GM23338 (cell line): ENCODE measurements at regions not wholly inside any gene's neighbourhood (a gene's known extent, or its start where the extent isn't known, plus 50 kb on each side); places are given as distances from the start of the nearest gene placed in this dataset.

Experiments
- ATAC-seq: fragments of 200-7000 bp; cut with Tn5 transposase; 3 replicates; pipeline ENCODE4 v1.9.1; 2020
- DNase-seq: peaks from one replicate; pipeline ENCODE4 v3.0.0-alpha.2; 2015; ENCODE audit warnings: low spot score
- H2AFZ ChIP-seq: fragments of 200-600 bp; sonication (generic); 2 replicates; pipeline ENCODE4 v1.8.0; 2016; ENCODE audit warnings: antibody characterized with exemption, mild to moderate bottlenecking, moderate library complexity
- H3F3A ChIP-seq: fragments of 200-600 bp; sonication (generic); replicated peaks from 2 replicates; pipeline ENCODE4 v1.8.0; 2017; ENCODE audit warnings: antibody characterized with exemption, mixed run types, low read depth
- H3K27ac ChIP-seq: fragments of 200-600 bp; sonication (generic); 2 replicates; pipeline ENCODE4 v1.6.1; 2016; ENCODE audit warnings: low read depth
- H3K27me3 ChIP-seq: fragments of 200-600 bp; sonication (generic); 2 replicates; pipeline ENCODE4 v1.8.0; 2016; ENCODE audit warnings: mild to moderate bottlenecking, mixed run types, moderate library complexity; ENCODE audit not compliant: insufficient read depth
- H3K36me3 ChIP-seq: fragments of 200-600 bp; sonication (generic); 2 replicates; pipeline ENCODE4 v1.8.0; 2016; ENCODE audit warnings: mild to moderate bottlenecking; ENCODE audit not compliant: insufficient read depth
- H3K4me1 ChIP-seq: fragments of 200-600 bp; sonication (generic); 2 replicates; pipeline ENCODE4 v1.8.0; 2016; ENCODE audit warnings: mild to moderate bottlenecking, moderate library complexity; ENCODE audit not compliant: insufficient read depth
- H3K4me2 ChIP-seq: fragments of 200-600 bp; sonication (generic); 2 replicates; pipeline ENCODE4 v1.7.1; 2017; ENCODE audit warnings: mixed run types
- H3K4me3 ChIP-seq: fragments of 200-600 bp; sonication (generic); 2 replicates; pipeline ENCODE4 v1.6.1; 2016; ENCODE audit warnings: mixed run types
- H3K79me2 ChIP-seq: fragments of 200-600 bp; sonication (generic); replicated peaks from 2 replicates; pipeline ENCODE4 v1.8.0; 2017; ENCODE audit warnings: mild to moderate bottlenecking; ENCODE audit not compliant: insufficient read depth
- H3K9me2 ChIP-seq: fragments of 200-600 bp; sonication (generic); 2 replicates; pipeline ENCODE4 v1.8.0; 2017; ENCODE audit not compliant: insufficient read depth
- H4K20me1 ChIP-seq: fragments of 200-600 bp; sonication (generic); replicated peaks from 2 replicates; pipeline ENCODE4 v1.8.0; 2017; ENCODE audit warnings: mild to moderate bottlenecking; ENCODE audit not compliant: insufficient read depth
- H3K27ac Mint-ChIP-seq: 2 replicates; pipeline ENCODE4 v1.8.0; 2020; ENCODE audit warnings: inconsistent platforms, mild to moderate bottlenecking, moderate library complexity, mixed read lengths
- H3K27me3 Mint-ChIP-seq: 3 replicates; pipeline ENCODE4 v1.8.0; 2022; ENCODE audit warnings: low read depth, mild to moderate bottlenecking, moderate library complexity, mixed read lengths, inconsistent platforms; ENCODE audit not compliant: insufficient read depth, poor library complexity
- H3K36me3 Mint-ChIP-seq: 3 replicates; pipeline ENCODE4 v1.8.0; 2021; ENCODE audit warnings: low read depth, mild to moderate bottlenecking, inconsistent platforms, moderate library complexity, mixed read lengths
- H3K4me1 Mint-ChIP-seq: 3 replicates; pipeline ENCODE4 v1.8.0; 2020; ENCODE audit warnings: mild to moderate bottlenecking, inconsistent platforms, mixed read lengths
- H3K4me3 Mint-ChIP-seq: 3 replicates; pipeline ENCODE4 v1.8.0; 2021; ENCODE audit warnings: moderate library complexity, mild to moderate bottlenecking, inconsistent platforms, mixed read lengths
- H3K9me3 Mint-ChIP-seq: 3 replicates; pipeline ENCODE4 v1.8.0; 2020; ENCODE audit warnings: moderate library complexity, mild to moderate bottlenecking, inconsistent platforms, mixed read lengths
- CREB1 ChIP-seq: fragments of 250-450 bp; sonication (Bioruptor Pico); IDR thresholded peaks from 2 replicates; pipeline ENCODE4 v1.5.0; 2020; ENCODE audit warnings: low read depth, mild to moderate bottlenecking, moderate library complexity
- EZH2 ChIP-seq: fragments of 200-600 bp; sonication (generic); IDR thresholded peaks from one replicate; pipeline ENCODE4 v1.8.0; 2017; ENCODE audit warnings: antibody characterized with exemption, mild to moderate bottlenecking, low read depth; ENCODE audit not compliant: unreplicated experiment
- EZH2phosphoT487 ChIP-seq: fragments of 200-600 bp; sonication (generic); IDR thresholded peaks from one replicate; pipeline ENCODE4 v1.8.1; 2018; ENCODE audit warnings: antibody characterized with exemption; ENCODE audit not compliant: unreplicated experiment
- JUNB ChIP-seq: IDR thresholded peaks from one replicate; pipeline ENCODE4 v1.6.1; 2016; ENCODE audit warnings: antibody characterized with exemption; ENCODE audit not compliant: unreplicated experiment
- NANOG ChIP-seq: IDR thresholded peaks from 2 replicates; pipeline ENCODE4 v1.6.1; 2016; ENCODE audit warnings: antibody characterized with exemption, borderline replicate concordance
- POLR2AphosphoS5 ChIP-seq: IDR thresholded peaks from 2 replicates; pipeline ENCODE4 v1.6.1; 2016; ENCODE audit warnings: antibody characterized with exemption, low read depth
- REST ChIP-seq: IDR thresholded peaks from one replicate; pipeline ENCODE4 v1.6.1; 2018; ENCODE audit warnings: antibody characterized with exemption; ENCODE audit not compliant: unreplicated experiment
- STAT1 ChIP-seq: IDR thresholded peaks from one replicate; pipeline ENCODE4 v1.6.1; 2016; ENCODE audit warnings: antibody characterized with exemption; ENCODE audit not compliant: unreplicated experiment
- ZNF114 ChIP-seq: fragments of 250-450 bp; sonication (Bioruptor Pico); IDR thresholded peaks from 2 replicates; pipeline ENCODE4 v1.5.0; 2020; ENCODE audit warnings: mild to moderate bottlenecking, moderate library complexity
- ZNF331 ChIP-seq: fragments of 250-450 bp; sonication (Bioruptor Pico); IDR thresholded peaks from 2 replicates; pipeline ENCODE4 v1.5.0; 2020; ENCODE audit warnings: low read depth, mild to moderate bottlenecking, moderate library complexity
- TF ChIP-seq, protein P1 (sequence below), 2 experiments: fragments of 200-600 bp in 1 of 2; sonication (generic) in 1 of 2; conservative IDR thresholded peaks; 2 replicates each; pipeline versions ENCODE4 v1.5.1 to v1.6.1; 2016 to 2017; ENCODE audit warnings: antibody characterized with exemption in 2 of 2, low read depth in 2 of 2, mild to moderate bottlenecking in 2 of 2, moderate library complexity in 1 of 2
- TF ChIP-seq, protein P2 (sequence below): IDR thresholded peaks from 2 replicates; pipeline ENCODE4 v1.6.1; 2016; ENCODE audit warnings: antibody characterized with exemption
- TF ChIP-seq, protein P3 (sequence below): fragments of 250-450 bp; sonication (Bioruptor Pico); IDR thresholded peaks from 2 replicates; pipeline ENCODE4 v1.5.0; 2020; ENCODE audit warnings: mild to moderate bottlenecking, moderate library complexity

GRCh38 chr1:244236721-244237120 lies 185.6 kb downstream of the ZBTB18 start:
- H3K4me3 Mint-ChIP-seq, result no peak overlapping the region
- Histone ChIP-seq H3K36me3 (no peaks in the 10 kb centered on the region), H3K9me2 (0 out of 2 replicates have a peak, but pooled peaks cover 12% of the 10 kb centered on the region), H3K4me3 (no peak overlapping the region), H3K27ac (no peak overlapping the region), H3K4me1 (peaks cover 2% of the 10 kb centered on the region), H4K20me1 (no peaks in the 10 kb centered on the region), H3K27me3 (no peaks in the 10 kb centered on the region), H3F3A (no peaks in the 10 kb centered on the region), H3K4me2 (no peak overlapping the region), H2AFZ (no peak overlapping the region), H3K79me2 (no peaks in the 10 kb centered on the region)
- DNase-seq, result no peak
- no peak overlapping the region for H3K27ac Mint-ChIP-seq
- H3K9me3 Mint-ChIP-seq, result no peaks in the 10 kb centered on the region; the same call in 2 of the 3 replicates
- H3K27me3 Mint-ChIP-seq, result peaks cover 7% of the 10 kb centered on the region
- H3K4me1 Mint-ChIP-seq, result peaks cover 10% of the 10 kb centered on the region
- H3K36me3 Mint-ChIP-seq, result no peaks in the 10 kb centered on the region; the same call in 2 of the 3 replicates
- no peak for TF ChIP-seq ZNF331 (CRISPR knock-in tag)
- no peak for TF ChIP-seq POLR2AphosphoS5
- TF ChIP-seq, protein P1, sequence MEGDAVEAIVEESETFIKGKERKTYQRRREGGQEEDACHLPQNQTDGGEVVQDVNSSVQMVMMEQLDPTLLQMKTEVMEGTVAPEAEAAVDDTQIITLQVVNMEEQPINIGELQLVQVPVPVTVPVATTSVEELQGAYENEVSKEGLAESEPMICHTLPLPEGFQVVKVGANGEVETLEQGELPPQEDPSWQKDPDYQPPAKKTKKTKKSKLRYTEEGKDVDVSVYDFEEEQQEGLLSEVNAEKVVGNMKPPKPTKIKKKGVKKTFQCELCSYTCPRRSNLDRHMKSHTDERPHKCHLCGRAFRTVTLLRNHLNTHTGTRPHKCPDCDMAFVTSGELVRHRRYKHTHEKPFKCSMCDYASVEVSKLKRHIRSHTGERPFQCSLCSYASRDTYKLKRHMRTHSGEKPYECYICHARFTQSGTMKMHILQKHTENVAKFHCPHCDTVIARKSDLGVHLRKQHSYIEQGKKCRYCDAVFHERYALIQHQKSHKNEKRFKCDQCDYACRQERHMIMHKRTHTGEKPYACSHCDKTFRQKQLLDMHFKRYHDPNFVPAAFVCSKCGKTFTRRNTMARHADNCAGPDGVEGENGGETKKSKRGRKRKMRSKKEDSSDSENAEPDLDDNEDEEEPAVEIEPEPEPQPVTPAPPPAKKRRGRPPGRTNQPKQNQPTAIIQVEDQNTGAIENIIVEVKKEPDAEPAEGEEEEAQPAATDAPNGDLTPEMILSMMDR (conservative IDR thresholded peaks at IDR 0.05; ENCODE audit: low read depth in 2 of 2), result no peak
- TF ChIP-seq ZNF114 (CRISPR knock-in tag), result no peak
- no peak for TF ChIP-seq EZH2phosphoT487
- no peak for TF ChIP-seq REST
- TF ChIP-seq JUNB, result no peak
- no peak for TF ChIP-seq STAT1
- no peak for TF ChIP-seq EZH2
- TF ChIP-seq CREB1 (CRISPR knock-in tag), result no peak
- TF ChIP-seq NANOG, result no peak
- TF ChIP-seq, protein P2, sequence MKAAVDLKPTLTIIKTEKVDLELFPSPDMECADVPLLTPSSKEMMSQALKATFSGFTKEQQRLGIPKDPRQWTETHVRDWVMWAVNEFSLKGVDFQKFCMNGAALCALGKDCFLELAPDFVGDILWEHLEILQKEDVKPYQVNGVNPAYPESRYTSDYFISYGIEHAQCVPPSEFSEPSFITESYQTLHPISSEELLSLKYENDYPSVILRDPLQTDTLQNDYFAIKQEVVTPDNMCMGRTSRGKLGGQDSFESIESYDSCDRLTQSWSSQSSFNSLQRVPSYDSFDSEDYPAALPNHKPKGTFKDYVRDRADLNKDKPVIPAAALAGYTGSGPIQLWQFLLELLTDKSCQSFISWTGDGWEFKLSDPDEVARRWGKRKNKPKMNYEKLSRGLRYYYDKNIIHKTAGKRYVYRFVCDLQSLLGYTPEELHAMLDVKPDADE, result no peak
- TF ChIP-seq, protein P3, sequence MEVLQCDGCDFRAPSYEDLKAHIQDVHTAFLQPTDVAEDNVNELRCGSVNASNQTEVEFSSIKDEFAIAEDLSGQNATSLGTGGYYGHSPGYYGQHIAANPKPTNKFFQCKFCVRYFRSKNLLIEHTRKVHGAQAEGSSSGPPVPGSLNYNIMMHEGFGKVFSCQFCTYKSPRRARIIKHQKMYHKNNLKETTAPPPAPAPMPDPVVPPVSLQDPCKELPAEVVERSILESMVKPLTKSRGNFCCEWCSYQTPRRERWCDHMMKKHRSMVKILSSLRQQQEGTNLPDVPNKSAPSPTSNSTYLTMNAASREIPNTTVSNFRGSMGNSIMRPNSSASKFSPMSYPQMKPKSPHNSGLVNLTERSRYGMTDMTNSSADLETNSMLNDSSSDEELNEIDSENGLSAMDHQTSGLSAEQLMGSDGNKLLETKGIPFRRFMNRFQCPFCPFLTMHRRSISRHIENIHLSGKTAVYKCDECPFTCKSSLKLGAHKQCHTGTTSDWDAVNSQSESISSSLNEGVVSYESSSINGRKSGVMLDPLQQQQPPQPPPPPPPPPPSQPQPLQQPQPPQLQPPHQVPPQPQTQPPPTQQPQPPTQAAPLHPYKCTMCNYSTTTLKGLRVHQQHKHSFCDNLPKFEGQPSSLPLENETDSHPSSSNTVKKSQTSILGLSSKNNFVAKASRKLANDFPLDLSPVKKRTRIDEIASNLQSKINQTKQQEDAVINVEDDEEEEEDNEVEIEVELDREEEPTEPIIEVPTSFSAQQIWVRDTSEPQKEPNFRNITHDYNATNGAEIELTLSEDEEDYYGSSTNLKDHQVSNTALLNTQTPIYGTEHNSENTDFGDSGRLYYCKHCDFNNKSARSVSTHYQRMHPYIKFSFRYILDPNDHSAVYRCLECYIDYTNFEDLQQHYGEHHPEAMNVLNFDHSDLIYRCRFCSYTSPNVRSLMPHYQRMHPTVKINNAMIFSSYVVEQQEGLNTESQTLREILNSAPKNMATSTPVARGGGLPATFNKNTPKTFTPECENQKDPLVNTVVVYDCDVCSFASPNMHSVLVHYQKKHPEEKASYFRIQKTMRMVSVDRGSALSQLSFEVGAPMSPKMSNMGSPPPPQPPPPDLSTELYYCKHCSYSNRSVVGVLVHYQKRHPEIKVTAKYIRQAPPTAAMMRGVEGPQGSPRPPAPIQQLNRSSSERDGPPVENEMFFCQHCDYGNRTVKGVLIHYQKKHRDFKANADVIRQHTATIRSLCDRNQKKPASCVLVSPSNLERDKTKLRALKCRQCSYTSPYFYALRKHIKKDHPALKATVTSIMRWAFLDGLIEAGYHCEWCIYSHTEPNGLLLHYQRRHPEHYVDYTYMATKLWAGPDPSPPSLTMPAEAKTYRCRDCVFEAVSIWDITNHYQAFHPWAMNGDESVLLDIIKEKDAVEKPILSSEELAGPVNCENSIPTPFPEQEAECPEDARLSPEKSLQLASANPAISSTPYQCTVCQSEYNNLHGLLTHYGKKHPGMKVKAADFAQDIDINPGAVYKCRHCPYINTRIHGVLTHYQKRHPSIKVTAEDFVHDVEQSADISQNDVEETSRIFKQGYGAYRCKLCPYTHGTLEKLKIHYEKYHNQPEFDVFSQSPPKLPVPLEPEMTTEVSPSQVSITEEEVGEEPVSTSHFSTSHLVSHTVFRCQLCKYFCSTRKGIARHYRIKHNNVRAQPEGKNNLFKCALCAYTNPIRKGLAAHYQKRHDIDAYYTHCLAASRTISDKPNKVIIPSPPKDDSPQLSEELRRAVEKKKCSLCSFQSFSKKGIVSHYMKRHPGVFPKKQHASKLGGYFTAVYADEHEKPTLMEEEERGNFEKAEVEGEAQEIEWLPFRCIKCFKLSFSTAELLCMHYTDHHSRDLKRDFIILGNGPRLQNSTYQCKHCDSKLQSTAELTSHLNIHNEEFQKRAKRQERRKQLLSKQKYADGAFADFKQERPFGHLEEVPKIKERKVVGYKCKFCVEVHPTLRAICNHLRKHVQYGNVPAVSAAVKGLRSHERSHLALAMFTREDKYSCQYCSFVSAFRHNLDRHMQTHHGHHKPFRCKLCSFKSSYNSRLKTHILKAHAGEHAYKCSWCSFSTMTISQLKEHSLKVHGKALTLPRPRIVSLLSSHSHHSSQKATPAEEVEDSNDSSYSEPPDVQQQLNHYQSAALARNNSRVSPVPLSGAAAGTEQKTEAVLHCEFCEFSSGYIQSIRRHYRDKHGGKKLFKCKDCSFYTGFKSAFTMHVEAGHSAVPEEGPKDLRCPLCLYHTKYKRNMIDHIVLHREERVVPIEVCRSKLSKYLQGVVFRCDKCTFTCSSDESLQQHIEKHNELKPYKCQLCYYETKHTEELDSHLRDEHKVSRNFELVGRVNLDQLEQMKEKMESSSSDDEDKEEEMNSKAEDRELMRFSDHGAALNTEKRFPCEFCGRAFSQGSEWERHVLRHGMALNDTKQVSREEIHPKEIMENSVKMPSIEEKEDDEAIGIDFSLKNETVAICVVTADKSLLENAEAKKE (CRISPR knock-in tag), result no peak
- ATAC-seq, result no peak
